Vagina (tissue), 2 donors: ENCODE measurements at regions not wholly inside any gene's neighbourhood (a gene's known extent, or its start where the extent isn't known, plus 50 kb on each side); places are given as distances from the start of the nearest gene placed in this dataset.

ENCODE experiments used
- POLR2A ChIP-seq, 2 donors: fragments of 450-650 bp; IDR thresholded peaks; one replicate each; pipeline ENCODE4 v1.6.1; 2017; ENCODE audit warnings: antibody characterized with exemption in 2 of 2, mild to moderate bottlenecking in 2 of 2, moderate library complexity in 2 of 2
- TF ChIP-seq, protein P1 (sequence below), 3 experiments: fragments of 450-650 bp in 2 of 3; fragments of 200-600 bp in 1 of 3; sonication (generic) in 1 of 3; IDR thresholded peaks; one replicate each; pipeline ENCODE4 v1.5.1; 2017 to 2019; ENCODE audit warnings: antibody characterized with exemption in 3 of 3, mild to moderate bottlenecking in 2 of 3, moderate library complexity in 2 of 3

DNA sequence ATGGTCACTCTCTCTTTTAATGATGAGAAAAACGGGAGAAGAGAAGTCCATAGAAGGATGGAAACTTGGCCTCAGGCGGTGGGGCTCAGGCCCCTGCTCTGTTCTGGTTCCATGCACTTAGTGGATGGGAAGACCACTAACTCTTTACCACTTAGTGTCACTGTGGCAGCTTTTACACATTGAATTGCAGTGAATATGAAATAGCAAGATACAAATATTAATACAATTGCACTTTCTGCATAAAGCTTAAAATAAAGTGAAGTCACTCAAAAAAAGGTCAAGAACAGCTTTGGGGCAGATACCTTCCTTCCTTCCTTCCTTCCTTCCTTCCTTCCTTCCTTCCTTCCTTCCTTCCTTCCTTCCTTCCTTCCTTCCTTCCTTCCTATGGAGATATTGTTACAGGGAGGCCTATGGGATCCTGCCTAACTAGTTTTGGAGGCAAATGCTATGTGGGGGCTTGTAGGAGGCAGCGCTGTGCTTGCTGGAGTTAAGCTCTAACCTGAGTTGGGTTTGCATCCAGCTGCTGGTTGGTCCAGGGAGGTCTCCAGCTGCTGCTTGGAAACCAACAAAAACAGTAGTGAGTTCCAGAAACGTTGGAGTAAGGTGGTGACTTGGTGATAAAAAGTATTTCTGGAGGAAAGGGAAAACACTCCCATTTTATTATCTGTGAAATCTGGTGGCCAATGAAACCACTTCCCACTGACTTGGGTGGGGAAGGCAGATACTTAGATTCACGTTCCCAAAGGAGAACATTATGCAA lies 62.3 kb upstream of the NKX2-2 start:
- TF ChIP-seq, protein P1, sequence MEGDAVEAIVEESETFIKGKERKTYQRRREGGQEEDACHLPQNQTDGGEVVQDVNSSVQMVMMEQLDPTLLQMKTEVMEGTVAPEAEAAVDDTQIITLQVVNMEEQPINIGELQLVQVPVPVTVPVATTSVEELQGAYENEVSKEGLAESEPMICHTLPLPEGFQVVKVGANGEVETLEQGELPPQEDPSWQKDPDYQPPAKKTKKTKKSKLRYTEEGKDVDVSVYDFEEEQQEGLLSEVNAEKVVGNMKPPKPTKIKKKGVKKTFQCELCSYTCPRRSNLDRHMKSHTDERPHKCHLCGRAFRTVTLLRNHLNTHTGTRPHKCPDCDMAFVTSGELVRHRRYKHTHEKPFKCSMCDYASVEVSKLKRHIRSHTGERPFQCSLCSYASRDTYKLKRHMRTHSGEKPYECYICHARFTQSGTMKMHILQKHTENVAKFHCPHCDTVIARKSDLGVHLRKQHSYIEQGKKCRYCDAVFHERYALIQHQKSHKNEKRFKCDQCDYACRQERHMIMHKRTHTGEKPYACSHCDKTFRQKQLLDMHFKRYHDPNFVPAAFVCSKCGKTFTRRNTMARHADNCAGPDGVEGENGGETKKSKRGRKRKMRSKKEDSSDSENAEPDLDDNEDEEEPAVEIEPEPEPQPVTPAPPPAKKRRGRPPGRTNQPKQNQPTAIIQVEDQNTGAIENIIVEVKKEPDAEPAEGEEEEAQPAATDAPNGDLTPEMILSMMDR (IDR thresholded peaks at IDR 0.05): no peak
- TF ChIP-seq POLR2A (IDR thresholded peaks at IDR 0.05): no peak
